GM23338 (cell line): ENCODE measurements at regions not wholly inside any gene's neighbourhood (a gene's known extent, or its start where the extent isn't known, plus 50 kb on each side); places are given as distances from the start of the nearest gene placed in this dataset.

Experiments used
- CREB1 ChIP-seq: fragments of 250-450 bp; sonication (Bioruptor Pico); IDR thresholded peaks from 2 replicates; pipeline ENCODE4 v1.5.0; 2020; ENCODE audit warnings: low read depth, mild to moderate bottlenecking, moderate library complexity
- CTCF ChIP-seq, 2 experiments: fragments of 200-600 bp in 1 of 2; sonication (generic) in 1 of 2; conservative IDR thresholded peaks; 2 replicates each; pipeline versions ENCODE4 v1.5.1 to v1.6.1; 2016 to 2017; ENCODE audit warnings: antibody characterized with exemption in 2 of 2, low read depth in 2 of 2, mild to moderate bottlenecking in 2 of 2, moderate library complexity in 1 of 2
- EZH2 ChIP-seq: fragments of 200-600 bp; sonication (generic); IDR thresholded peaks from one replicate; pipeline ENCODE4 v1.8.0; 2017; ENCODE audit warnings: antibody characterized with exemption, mild to moderate bottlenecking, low read depth; ENCODE audit not compliant: unreplicated experiment
- EZH2phosphoT487 ChIP-seq: fragments of 200-600 bp; sonication (generic); IDR thresholded peaks from one replicate; pipeline ENCODE4 v1.8.1; 2018; ENCODE audit warnings: antibody characterized with exemption; ENCODE audit not compliant: unreplicated experiment
- JUNB ChIP-seq: IDR thresholded peaks from one replicate; pipeline ENCODE4 v1.6.1; 2016; ENCODE audit warnings: antibody characterized with exemption; ENCODE audit not compliant: unreplicated experiment
- NANOG ChIP-seq: IDR thresholded peaks from 2 replicates; pipeline ENCODE4 v1.6.1; 2016; ENCODE audit warnings: antibody characterized with exemption, borderline replicate concordance
- POLR2AphosphoS5 ChIP-seq: IDR thresholded peaks from 2 replicates; pipeline ENCODE4 v1.6.1; 2016; ENCODE audit warnings: antibody characterized with exemption, low read depth
- REST ChIP-seq: IDR thresholded peaks from one replicate; pipeline ENCODE4 v1.6.1; 2018; ENCODE audit warnings: antibody characterized with exemption; ENCODE audit not compliant: unreplicated experiment
- STAT1 ChIP-seq: IDR thresholded peaks from one replicate; pipeline ENCODE4 v1.6.1; 2016; ENCODE audit warnings: antibody characterized with exemption; ENCODE audit not compliant: unreplicated experiment
- ZNF331 ChIP-seq: fragments of 250-450 bp; sonication (Bioruptor Pico); IDR thresholded peaks from 2 replicates; pipeline ENCODE4 v1.5.0; 2020; ENCODE audit warnings: low read depth, mild to moderate bottlenecking, moderate library complexity
- ZNF462 ChIP-seq: fragments of 250-450 bp; sonication (Bioruptor Pico); IDR thresholded peaks from 2 replicates; pipeline ENCODE4 v1.5.0; 2020; ENCODE audit warnings: mild to moderate bottlenecking, moderate library complexity

- TF ChIP-seq CTCF (conservative IDR thresholded peaks at IDR 0.05; ENCODE audit: low read depth in 2 of 2): no peak
- TF ChIP-seq POLR2AphosphoS5: no peak
- no peak for TF ChIP-seq REST
- TF ChIP-seq EZH2phosphoT487: no peak
- no peak for TF ChIP-seq EZH2
- TF ChIP-seq CREB1 (CRISPR knock-in tag): no peak
- no peak for TF ChIP-seq STAT1
- TF ChIP-seq ZNF331 (CRISPR knock-in tag): no peak
- no peak for TF ChIP-seq JUNB
- no peak for TF ChIP-seq NANOG
- no peak for TF ChIP-seq ZNF462 (CRISPR knock-in tag)
Observed at GRCh38 chr9:16312962-16313546, 557.4 kb downstream of the BNC2 start.
